22Rv1 (cell line): ENCODE measurements at regions not wholly inside any gene's neighbourhood (a gene's known extent, or its start where the extent isn't known, plus 50 kb on each side); places are given as distances from the start of the nearest gene placed in this dataset.

Source experiments
- H3K27ac ChIP-seq: fragments of 450-650 bp; 2 replicates; pipeline ENCODE4 v1.5.1; 2017
- CTCF ChIP-seq: fragments of 450-650 bp; IDR thresholded peaks from 2 replicates; pipeline ENCODE4 v1.5.1; 2017; ENCODE audit warnings: mild to moderate bottlenecking
- ZFX ChIP-seq: fragments of 450-650 bp; IDR thresholded peaks from 2 replicates; pipeline ENCODE4 v1.6.1; 2017; ENCODE audit warnings: antibody characterized with exemption, borderline replicate concordance

- no peak overlapping the region for H3K27ac ChIP-seq
- no peak for TF ChIP-seq ZFX
- no peak for TF ChIP-seq CTCF
Observed at GRCh38 chr5:125961150-125961549, 462.1 kb upstream of the GRAMD2B start.

GRCh38 chr5:125965577-125965976, 457.6 kb upstream of the GRAMD2B start:
- no peak overlapping the region for H3K27ac ChIP-seq
- TF ChIP-seq ZFX: no peak
- TF ChIP-seq CTCF: no peak

- TF ChIP-seq ZFX (no peak), CTCF (no peak)
- no peak overlapping the region for H3K27ac ChIP-seq
Observed at GRCh38 chr5:125967576-125967975, 455.6 kb upstream of the GRAMD2B start.

GRCh38 chr5:125969011-125969813, 454.0 kb upstream of the GRAMD2B start:
- no peak overlapping the region for H3K27ac ChIP-seq
- no peak for TF ChIP-seq ZFX
- no peak for TF ChIP-seq CTCF

- no peak overlapping the region for H3K27ac ChIP-seq
- TF ChIP-seq ZFX (no peak), CTCF (no peak)
Observed at GRCh38 chr5:125969814-125970171, 453.4 kb upstream of the GRAMD2B start.

- no peak overlapping the region for H3K27ac ChIP-seq
- no peak for TF ChIP-seq ZFX
- TF ChIP-seq CTCF: no peak
Observed at GRCh38 chr5:125970631-125971307, 452.4 kb upstream of the GRAMD2B start.

GRCh38 chr5:125972706-125973105, 450.5 kb upstream of the GRAMD2B start:
- TF ChIP-seq CTCF: no peak
- no peak for TF ChIP-seq ZFX
- no peak overlapping the region for H3K27ac ChIP-seq
